SK-N-SH (cell line): ENCODE measurements at regions not wholly inside any gene's neighbourhood (a gene's known extent, or its start where the extent isn't known, plus 50 kb on each side); places are given as distances from the start of the nearest gene placed in this dataset.
A peak's percentile ranks its signal among the peaks of the same experiment; 100 is the strongest.

ENCODE experiments used
- CTCF ChIA-PET: fragments of 300-600, 350-600 bp; formaldehyde crosslinking; extraction: SDS; loops from one replicate; lab custom pipeline; 2021; lab: Yijun Ruan, JAX
- POLR2A ChIA-PET: fragments of 350-600 bp; sonication (Branson Sonifier 250); formaldehyde crosslinking; extraction: SDS; loops from one replicate; lab custom pipeline; 2020; ENCODE audit warnings: antibody characterized with exemption, inconsistent platforms; lab: Yijun Ruan, JAX
- DNase-seq: peaks from one replicate; pipeline ENCODE4 v3.0.0; 2012
- H2AFZ ChIP-seq: fragments of 200-600 bp; sonication (generic); 2 replicates; pipeline ENCODE4 v1.8.1; 2016; ENCODE audit warnings: antibody characterized with exemption, mild to moderate bottlenecking, low read depth
- H3F3A ChIP-seq: fragments of 200-600 bp; sonication (generic); replicated peaks from 2 replicates; pipeline ENCODE3; 2016; ENCODE audit warnings: antibody characterized with exemption, mild to moderate bottlenecking; ENCODE audit not compliant: insufficient read depth
- H3K27ac ChIP-seq, 2 experiments: fragments of 200-500 bp in 1 of 2; fragments of 200-600 bp in 1 of 2; sonication (Bioruptor generic) in 1 of 2; sonication (generic), shearing (Covaris generic) in 1 of 2; 2 replicates each; pipeline versions ENCODE4 v1.5.1 to v1.6.1; 2014 to 2016; ENCODE audit warnings: low read depth in 2 of 2, inconsistent platforms in 1 of 2, low read length in 1 of 2, mild to moderate bottlenecking in 1 of 2, mixed read lengths in 1 of 2
- H3K27me3 ChIP-seq: fragments of 200-600 bp; sonication (generic), shearing (Covaris generic); 2 replicates; pipeline ENCODE4 v1.6.1; 2016; ENCODE audit warnings: mixed run types; ENCODE audit not compliant: insufficient read depth
- H3K36me3 ChIP-seq, 2 experiments: fragments of 200-500 bp in 1 of 2; fragments of 200-600 bp in 1 of 2; sonication (Bioruptor generic) in 1 of 2; sonication (generic) in 1 of 2; replicated peaks in 1 of 2; 2 replicates each; pipeline versions ENCODE3 to v1.5.1; 2014 to 2016; ENCODE audit warnings: low read length in 1 of 2, mild to moderate bottlenecking in 1 of 2; ENCODE audit not compliant: insufficient read depth in 2 of 2, control insufficient read depth in 1 of 2
- H3K4me1 ChIP-seq, 2 experiments: fragments of 200-500 bp in 1 of 2; fragments of 200-600 bp in 1 of 2; sonication (Bioruptor generic) in 1 of 2; sonication (generic), shearing (Covaris generic) in 1 of 2; 2 replicates each; pipeline versions ENCODE4 v1.5.1 to v1.6.1; 2014 to 2016; ENCODE audit warnings: low read depth in 1 of 2, low read length in 1 of 2, mixed run types in 1 of 2; ENCODE audit not compliant: insufficient read depth in 2 of 2, control insufficient read depth in 1 of 2
- H3K4me2 ChIP-seq: fragments of 200-600 bp; sonication (generic), shearing (Covaris generic); 2 replicates; pipeline ENCODE4 v1.6.1; 2017; ENCODE audit warnings: mixed run types
- H3K4me3 ChIP-seq, 2 experiments: fragments of 200-500 bp in 1 of 2; fragments of 200-600 bp in 1 of 2; sonication (Bioruptor generic) in 1 of 2; sonication (generic), shearing (Covaris generic) in 1 of 2; 2 replicates each; pipeline versions ENCODE4 v1.5.1 to v1.8.1; 2014 to 2016; ENCODE audit warnings: low read depth in 2 of 2, inconsistent platforms in 1 of 2, low read length in 1 of 2, mild to moderate bottlenecking in 1 of 2, mixed read lengths in 1 of 2, moderate library complexity in 1 of 2
- H3K79me2 ChIP-seq: fragments of 200-600 bp; sonication (generic); 2 replicates; pipeline ENCODE4 v1.8.1; 2017; ENCODE audit warnings: mild to moderate bottlenecking; ENCODE audit not compliant: insufficient read depth
- H3K9ac ChIP-seq: fragments of 200-600 bp; sonication (generic); 2 replicates; pipeline ENCODE4 v1.6.1; 2017; ENCODE audit warnings: mixed run types
- H3K9me2 ChIP-seq: fragments of 200-600 bp; sonication (generic); 2 replicates; pipeline ENCODE4 v1.6.1; 2017; ENCODE audit warnings: mixed run types
- H3K9me3 ChIP-seq: fragments of 200-600 bp; sonication (generic); 2 replicates; pipeline ENCODE4 v1.6.1; 2017; ENCODE audit warnings: mixed run types, mild to moderate bottlenecking, moderate library complexity
- H4K20me1 ChIP-seq: fragments of 200-600 bp; sonication (generic); 2 replicates; pipeline ENCODE4 v1.6.1; 2017; ENCODE audit warnings: mild to moderate bottlenecking, mixed run types; ENCODE audit not compliant: insufficient read depth
- CHD2 ChIP-seq: fragments of 150-350 bp; IDR thresholded peaks from 2 replicates; pipeline ENCODE4 v1.6.1; 2018; ENCODE audit warnings: low read length; ENCODE audit not compliant: partially characterized antibody
- EP300 ChIP-seq, 2 experiments: IDR thresholded peaks; 2 replicates each; pipeline versions ENCODE4 v1.4.0 to v1.6.1; 2012; ENCODE audit warnings: borderline replicate concordance in 1 of 2, low read depth in 1 of 2, low read length in 1 of 2
- EZH2phosphoT487 ChIP-seq: fragments of 200-600 bp; sonication (generic); IDR thresholded peaks from 2 replicates; pipeline ENCODE4 v1.6.1; 2017; ENCODE audit warnings: low read depth, mixed run types, mild to moderate bottlenecking, antibody characterized with exemption, moderate library complexity, borderline replicate concordance
- FOXM1 ChIP-seq: IDR thresholded peaks from 2 replicates; pipeline ENCODE4 v1.4.0; 2012; ENCODE audit warnings: low read depth, mild to moderate bottlenecking
- GABPA ChIP-seq: IDR thresholded peaks from 2 replicates; pipeline ENCODE4 v1.4.0; 2012; ENCODE audit warnings: low read depth, mild to moderate bottlenecking
- GATA2 ChIP-seq: sonication (generic); formaldehyde crosslinking; IDR thresholded peaks from 2 replicates; pipeline ENCODE4 v1.5.0; 2020; ENCODE audit warnings: mild to moderate bottlenecking, missing genetic modification reagents
- JUND ChIP-seq: IDR thresholded peaks from 2 replicates; pipeline ENCODE4 v1.4.0; 2012
- MEF2A ChIP-seq: IDR thresholded peaks from 2 replicates; pipeline ENCODE4 v1.4.0; 2012; ENCODE audit warnings: low read depth, borderline replicate concordance
- MXI1 ChIP-seq: IDR thresholded peaks from 2 replicates; pipeline ENCODE4 v1.6.1; 2012; ENCODE audit warnings: mild to moderate bottlenecking, low read depth, low read length, improper control_type of control experiment
- NFIC ChIP-seq: IDR thresholded peaks from 2 replicates; pipeline ENCODE4 v1.4.0; 2012; ENCODE audit warnings: borderline replicate concordance
- POLR2AphosphoS5 ChIP-seq: IDR thresholded peaks from 2 replicates; pipeline ENCODE4 v1.6.1; 2012; ENCODE audit warnings: low read depth, low read length
- RFX5 ChIP-seq: IDR thresholded peaks from 2 replicates; pipeline ENCODE4 v1.6.1; 2012; ENCODE audit warnings: mild to moderate bottlenecking, improper control_type of control experiment, low read length
- RXRA ChIP-seq: IDR thresholded peaks from 2 replicates; pipeline ENCODE4 v1.4.0; 2012; ENCODE audit warnings: low read depth, mild to moderate bottlenecking, borderline replicate concordance
- SIN3A ChIP-seq: IDR thresholded peaks from 2 replicates; pipeline ENCODE4 v1.6.1; 2012; ENCODE audit warnings: low read depth, mild to moderate bottlenecking, low read length, moderate library complexity, borderline replicate concordance
- TAF1 ChIP-seq: IDR thresholded peaks from 2 replicates; pipeline ENCODE4 v1.6.1; 2012; ENCODE audit warnings: low read depth, mild to moderate bottlenecking, low read length, moderate library complexity, borderline replicate concordance
- TCF12 ChIP-seq: IDR thresholded peaks from 2 replicates; pipeline ENCODE4 v1.4.0; 2012
- TEAD4 ChIP-seq: IDR thresholded peaks from 2 replicates; pipeline ENCODE4 v1.4.0; 2012; ENCODE audit warnings: mild to moderate bottlenecking, borderline replicate concordance; ENCODE audit not compliant: insufficient read depth
- YY1 ChIP-seq: IDR thresholded peaks from 2 replicates; pipeline ENCODE4 v1.4.0; 2012; ENCODE audit warnings: low read depth, mild to moderate bottlenecking
- WGBS: methylation state at CpG from one replicate; pipeline ENCODE4 v1.1.6; 2017; ENCODE audit warnings: low lambda C conversion rate; 5-methylcytosine and 5-hydroxymethylcytosine counted together
- TF ChIP-seq, protein P1 (sequence below): IDR thresholded peaks from 2 replicates; pipeline ENCODE4 v1.4.0; 2012; ENCODE audit warnings: low read depth, borderline replicate concordance
- TF ChIP-seq, protein P2 (sequence below): IDR thresholded peaks from 2 replicates; pipeline ENCODE4; 2012
- TF ChIP-seq, protein P3 (sequence below): fragments of 150-350 bp; IDR thresholded peaks from 2 replicates; pipeline ENCODE4 v1.6.1; 2016; ENCODE audit warnings: mild to moderate bottlenecking, low read depth, low read length
- TF ChIP-seq, protein P4 (sequence below): IDR thresholded peaks from 2 replicates; pipeline ENCODE4 v1.4.0; 2012; ENCODE audit warnings: low read depth

DNA sequence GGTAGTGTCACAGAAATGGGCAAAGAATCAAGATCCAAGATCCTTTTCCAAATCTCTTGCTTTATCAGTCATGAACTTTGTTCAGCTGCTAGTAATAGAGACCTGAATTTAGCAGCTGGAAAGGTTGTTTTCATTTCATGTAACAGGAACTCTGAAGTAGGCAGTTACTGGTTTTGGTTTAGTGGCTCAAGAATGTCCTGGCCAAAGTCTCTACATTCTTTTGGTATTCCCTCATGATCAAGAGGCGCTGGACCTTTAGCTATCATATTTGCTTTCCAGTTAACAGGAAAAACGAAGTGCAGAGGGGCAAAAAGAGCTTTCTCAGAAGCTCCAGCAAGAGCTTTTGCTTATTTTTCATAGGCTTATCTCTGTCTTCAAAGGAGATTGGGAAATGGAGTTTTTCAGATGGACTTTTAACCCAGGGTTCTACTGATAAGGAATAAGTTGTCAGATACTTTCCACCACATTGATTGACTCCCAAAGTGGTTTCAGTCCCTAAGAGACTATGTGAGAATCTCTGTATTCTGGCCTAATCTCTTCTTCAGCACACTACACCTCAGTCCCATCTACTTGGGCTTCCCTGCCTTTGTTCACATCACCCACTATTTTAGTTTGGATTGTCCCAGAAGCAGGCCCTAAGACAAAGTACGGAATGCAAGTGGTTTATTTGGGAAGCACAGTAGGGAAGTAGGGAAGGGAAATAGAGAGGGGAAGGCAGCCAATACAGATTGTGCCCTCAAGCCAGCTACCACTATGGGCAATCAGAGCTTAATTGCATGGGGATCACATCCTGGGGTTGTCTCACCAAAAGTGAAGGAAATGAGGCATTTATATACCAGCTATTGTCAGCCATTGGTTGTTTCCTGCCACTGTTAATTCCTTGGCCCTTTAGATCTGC lies 359.3 kb downstream of the LRRC70 start:
- TF ChIP-seq POLR2AphosphoS5 (peak; percentile 61; the same call in 1 of the 2 replicates), SIN3A (no peak), TEAD4 (peak; percentile 75), GABPA (no peak), EZH2phosphoT487 (no peak), TCF12 (peak; percentile 95), MXI1 (no peak), GATA2 (no peak), JUND (peak; percentile 77), CHD2 (no peak), YY1 (no peak), TAF1 (0 out of 2 replicates have a peak, but pooled peaks have one; percentile 15), RXRA (peak; percentile 79; the same call in 1 of the 2 replicates), MEF2A (peak; percentile 67; the same call in 1 of the 2 replicates), EP300 (IDR thresholded peaks at IDR 0.05; ENCODE audit: borderline replicate concordance in 1 of 2, low read depth in 1 of 2, low read length in 1 of 2) (peak in 1 of 2 experiments; percentile 95; a peak in 2 of 4 replicates), RFX5 (no peak), NFIC (peak; percentile 87), FOXM1 (no peak)
- TF ChIP-seq, protein P1, sequence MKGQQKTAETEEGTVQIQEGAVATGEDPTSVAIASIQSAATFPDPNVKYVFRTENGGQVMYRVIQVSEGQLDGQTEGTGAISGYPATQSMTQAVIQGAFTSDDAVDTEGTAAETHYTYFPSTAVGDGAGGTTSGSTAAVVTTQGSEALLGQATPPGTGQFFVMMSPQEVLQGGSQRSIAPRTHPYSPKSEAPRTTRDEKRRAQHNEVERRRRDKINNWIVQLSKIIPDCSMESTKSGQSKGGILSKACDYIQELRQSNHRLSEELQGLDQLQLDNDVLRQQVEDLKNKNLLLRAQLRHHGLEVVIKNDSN, result no peak
- TF ChIP-seq, protein P2, sequence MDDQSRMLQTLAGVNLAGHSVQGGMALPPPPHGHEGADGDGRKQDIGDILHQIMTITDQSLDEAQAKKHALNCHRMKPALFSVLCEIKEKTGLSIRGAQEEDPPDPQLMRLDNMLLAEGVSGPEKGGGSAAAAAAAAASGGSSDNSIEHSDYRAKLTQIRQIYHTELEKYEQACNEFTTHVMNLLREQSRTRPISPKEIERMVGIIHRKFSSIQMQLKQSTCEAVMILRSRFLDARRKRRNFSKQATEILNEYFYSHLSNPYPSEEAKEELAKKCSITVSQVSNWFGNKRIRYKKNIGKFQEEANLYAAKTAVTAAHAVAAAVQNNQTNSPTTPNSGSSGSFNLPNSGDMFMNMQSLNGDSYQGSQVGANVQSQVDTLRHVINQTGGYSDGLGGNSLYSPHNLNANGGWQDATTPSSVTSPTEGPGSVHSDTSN, result peak; percentile 77
- TF ChIP-seq, protein P3, sequence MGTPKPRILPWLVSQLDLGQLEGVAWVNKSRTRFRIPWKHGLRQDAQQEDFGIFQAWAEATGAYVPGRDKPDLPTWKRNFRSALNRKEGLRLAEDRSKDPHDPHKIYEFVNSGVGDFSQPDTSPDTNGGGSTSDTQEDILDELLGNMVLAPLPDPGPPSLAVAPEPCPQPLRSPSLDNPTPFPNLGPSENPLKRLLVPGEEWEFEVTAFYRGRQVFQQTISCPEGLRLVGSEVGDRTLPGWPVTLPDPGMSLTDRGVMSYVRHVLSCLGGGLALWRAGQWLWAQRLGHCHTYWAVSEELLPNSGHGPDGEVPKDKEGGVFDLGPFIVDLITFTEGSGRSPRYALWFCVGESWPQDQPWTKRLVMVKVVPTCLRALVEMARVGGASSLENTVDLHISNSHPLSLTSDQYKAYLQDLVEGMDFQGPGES, result no peak
- TF ChIP-seq, protein P4, sequence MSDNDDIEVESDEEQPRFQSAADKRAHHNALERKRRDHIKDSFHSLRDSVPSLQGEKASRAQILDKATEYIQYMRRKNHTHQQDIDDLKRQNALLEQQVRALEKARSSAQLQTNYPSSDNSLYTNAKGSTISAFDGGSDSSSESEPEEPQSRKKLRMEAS, result no peak
- peak overlapping the region in 1 of 2 experiments; percentile 74; a peak in 2 of 4 replicates for H3K27ac ChIP-seq
- H3K4me1 ChIP-seq, result peaks cover 0 to 36% of the 10 kb centered on the region in 2 experiments; a peak in 1 of 4 replicates
- H3K9me3 ChIP-seq, result no peaks in the 10 kb centered on the region
- no peaks in the 10 kb centered on the region for H3K27me3 ChIP-seq
- H3K79me2 ChIP-seq, result no peaks in the 10 kb centered on the region
- H3F3A ChIP-seq, result peaks cover 14% of the 10 kb centered on the region
- peak overlapping the region; percentile 32; the same call in 1 of the 2 replicates for H3K9ac ChIP-seq
- H4K20me1 ChIP-seq, result no peaks in the 10 kb centered on the region
- H2AFZ ChIP-seq, result peak overlapping the region; percentile 58; the same call in 1 of the 2 replicates
- ChIA-PET POLR2A (no interaction called here), CTCF (no interaction called here)
- H3K4me3 ChIP-seq, result no peak overlapping the region
- H3K9me2 ChIP-seq, result no peaks in the 10 kb centered on the region
- no peaks in the 10 kb centered on the region for H3K36me3 ChIP-seq
- DNase-seq, result no peak
- H3K4me2 ChIP-seq, result peak overlapping the region; percentile 36
- WGBS, result 10% methylated on average over 3 of the region's 3 CpGs
